ENCODE measurements at regions not wholly inside any gene's neighbourhood (a gene's known extent, or its start where the extent isn't known, plus 50 kb on each side); places are given as distances from the start of the nearest gene placed in this dataset.
"Not testable (repeated sequence)": the region's sequence is repeated elsewhere in the genome, so short reads cannot be mapped to it uniquely, and the experiment has no call there.

DNA sequence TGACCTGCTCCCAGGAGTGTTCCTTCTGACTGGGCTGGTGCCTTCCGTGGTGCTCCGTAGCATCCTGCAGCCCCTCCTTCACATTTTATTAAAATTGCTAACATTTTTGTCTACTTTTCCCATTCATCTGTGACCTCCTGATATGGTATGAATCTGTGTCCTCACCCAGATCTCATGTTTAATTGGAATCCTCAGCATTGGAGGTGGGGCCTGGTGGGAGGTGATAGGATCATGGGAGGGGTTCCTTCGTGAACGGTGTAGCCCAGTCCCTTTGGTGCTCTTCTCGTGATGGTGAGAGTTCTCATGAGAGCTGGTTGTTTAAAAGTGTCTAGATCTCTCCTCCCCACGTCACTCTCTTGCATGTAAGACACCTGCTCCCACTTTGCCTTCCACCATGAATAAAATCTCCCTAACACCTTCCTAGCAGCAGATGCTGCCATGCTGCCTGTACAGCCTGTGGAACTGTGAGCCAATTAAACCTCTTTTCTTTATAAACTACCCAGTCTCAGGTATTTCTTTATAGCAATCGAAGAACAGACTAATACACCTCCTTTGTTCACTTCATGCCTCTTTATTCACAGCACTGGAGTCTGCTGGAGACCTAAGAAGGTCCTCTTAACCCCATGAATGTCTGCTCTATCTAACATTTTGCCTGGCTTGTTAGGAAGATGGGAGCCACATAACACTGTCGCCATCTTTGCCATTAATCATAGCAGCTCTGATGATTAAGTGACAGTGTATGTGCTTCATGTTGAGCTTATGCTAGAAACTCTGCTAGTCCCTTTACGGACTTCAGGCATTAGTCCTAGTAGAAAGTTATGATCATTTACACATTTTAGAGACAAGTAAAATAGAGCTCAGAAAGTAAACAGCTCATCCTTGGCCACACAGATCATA, 377.7 kb upstream of the MAF start:
- DNase-seq (ENCODE audit: low spot score), result no peak

DNA sequence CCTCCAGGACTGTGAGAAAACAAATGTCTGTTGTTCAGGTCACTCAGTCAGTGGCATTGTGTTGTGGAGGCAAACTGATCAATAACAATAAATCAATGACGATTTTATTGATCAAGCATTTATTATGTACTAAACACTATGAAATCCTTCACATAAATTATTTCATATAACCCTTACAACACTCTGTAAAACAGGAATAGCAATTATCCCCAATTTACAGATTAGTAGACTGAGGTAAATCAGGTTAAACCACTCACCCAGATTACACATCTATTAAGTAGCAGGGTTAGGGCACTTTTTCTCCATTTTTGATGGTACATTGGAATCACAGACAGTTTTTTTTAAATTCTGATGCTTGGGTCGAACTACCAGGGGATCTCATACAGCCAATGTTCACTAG, 372.8 kb upstream of the MAF start:
- no peak for DNase-seq (ENCODE audit: low spot score)

GRCh38 chr16:79972053-79972704, 371.6 kb upstream of the MAF start:
- DNase-seq (ENCODE audit: low spot score), result no peak

DNA sequence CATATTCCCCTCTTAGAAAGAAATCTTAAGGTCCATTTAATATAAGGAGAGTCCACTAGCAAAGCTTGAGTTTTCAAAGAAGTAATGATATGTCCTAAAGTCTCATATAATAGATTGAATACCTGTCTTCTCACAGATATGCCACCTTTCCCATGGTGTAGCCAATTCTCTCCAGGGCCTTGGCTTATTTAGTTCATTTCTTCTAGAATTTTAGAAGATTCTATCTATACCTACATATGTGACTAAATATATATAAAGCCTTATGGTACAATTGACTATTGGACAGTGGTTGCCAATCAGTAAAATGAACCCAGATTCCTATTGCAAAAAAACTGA, 370.7 kb upstream of the MAF start:
- DNase-seq (ENCODE audit: low spot score), result no peak

DNA sequence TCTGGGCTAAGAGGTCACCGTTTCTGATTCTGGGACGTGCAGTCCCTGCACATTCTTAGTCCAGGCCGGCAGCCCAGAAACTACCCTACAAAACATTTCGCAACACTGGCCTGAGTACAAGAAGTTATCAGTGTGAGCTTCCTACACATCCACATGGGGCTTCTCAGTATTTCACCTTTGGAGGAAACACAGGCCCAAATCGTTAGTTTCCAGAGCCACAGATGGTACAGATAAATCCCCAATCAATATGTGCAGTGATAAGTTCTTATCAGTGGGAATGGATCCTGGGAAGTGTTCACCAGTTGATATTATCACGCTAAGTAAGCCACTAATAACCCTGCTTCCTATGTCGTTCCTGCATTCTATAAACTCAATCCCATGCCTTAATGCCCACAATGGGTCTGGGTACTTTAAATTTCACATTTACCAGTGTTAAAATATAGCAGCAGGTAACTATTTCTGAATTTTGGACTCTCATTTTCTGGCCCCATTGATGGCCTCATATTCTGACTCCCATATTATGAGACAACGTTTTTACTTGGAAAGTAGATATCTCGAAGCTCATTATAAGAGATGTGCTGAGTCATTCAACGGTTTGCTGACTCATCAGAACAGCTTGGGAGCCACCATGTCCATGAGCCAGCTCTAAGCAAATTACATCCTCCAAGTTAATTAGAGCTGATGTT, 370.2 kb upstream of the MAF start:
- DNase-seq (ENCODE audit: low spot score), result no peak

GRCh38 chr16:79970087-79970486, 369.6 kb upstream of the MAF start:
- no peak for DNase-seq (ENCODE audit: low spot score)

- no peak for DNase-seq (ENCODE audit: low spot score)
These were observed 368.9 kb upstream of the MAF start for GRCh38 chr16:79969458-79969857.

DNA sequence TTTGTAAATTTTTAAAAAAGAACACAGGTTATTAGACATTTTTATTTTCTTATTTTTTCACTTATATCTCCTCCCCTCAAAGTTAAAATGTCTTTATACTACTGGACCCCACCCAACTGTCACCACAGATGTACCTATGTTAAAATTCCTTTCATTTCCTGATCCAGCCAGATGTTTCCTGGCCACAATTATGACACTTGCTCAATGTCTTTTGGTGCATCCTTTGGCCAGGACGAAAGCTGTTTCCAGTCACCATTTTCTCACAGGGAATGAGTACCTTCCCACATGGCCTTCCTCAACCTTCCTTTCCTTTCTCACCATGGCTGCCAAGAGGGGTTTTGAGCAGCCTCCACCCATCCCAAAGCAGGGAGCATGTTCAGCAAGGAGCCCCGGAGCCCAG, 365.7 kb upstream of the MAF start:
- DNase-seq (ENCODE audit: low spot score), result no peak

DNA sequence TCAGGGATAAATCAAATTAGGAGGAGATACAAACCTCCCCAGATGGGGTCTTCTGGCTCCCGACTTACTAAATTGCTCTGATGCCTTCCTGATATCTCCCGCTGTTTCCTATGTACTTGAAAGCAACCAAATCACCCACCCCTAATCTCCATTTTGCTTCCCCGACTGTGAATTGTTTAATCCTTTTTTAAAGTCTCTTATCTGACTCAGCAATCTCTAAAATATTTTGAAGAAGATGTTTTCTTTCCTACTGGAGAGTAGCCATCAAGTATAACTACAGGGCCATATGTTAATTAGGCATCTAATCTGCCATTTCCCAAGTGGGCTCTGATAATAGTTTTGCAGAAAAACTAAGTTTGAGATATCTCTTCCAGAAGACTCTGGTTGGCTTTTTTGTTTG, 365.2 kb upstream of the MAF start:
- no peak for DNase-seq (ENCODE audit: low spot score)

- DNase-seq (ENCODE audit: low spot score), result no peak
These were observed 363.6 kb upstream of the MAF start for GRCh38 chr16:79964104-79964503.

GRCh38 chr16:79962962-79963361, 362.4 kb upstream of the MAF start:
- DNase-seq (ENCODE audit: low spot score), result no peak

- DNase-seq (ENCODE audit: low spot score), result no peak
These were observed 358.7 kb upstream of the MAF start for GRCh38 chr16:79959226-79959625.

GRCh38 chr16:79954921-79955705, 354.6 kb upstream of the MAF start:
- DNase-seq (ENCODE audit: low spot score), result no peak

DNA sequence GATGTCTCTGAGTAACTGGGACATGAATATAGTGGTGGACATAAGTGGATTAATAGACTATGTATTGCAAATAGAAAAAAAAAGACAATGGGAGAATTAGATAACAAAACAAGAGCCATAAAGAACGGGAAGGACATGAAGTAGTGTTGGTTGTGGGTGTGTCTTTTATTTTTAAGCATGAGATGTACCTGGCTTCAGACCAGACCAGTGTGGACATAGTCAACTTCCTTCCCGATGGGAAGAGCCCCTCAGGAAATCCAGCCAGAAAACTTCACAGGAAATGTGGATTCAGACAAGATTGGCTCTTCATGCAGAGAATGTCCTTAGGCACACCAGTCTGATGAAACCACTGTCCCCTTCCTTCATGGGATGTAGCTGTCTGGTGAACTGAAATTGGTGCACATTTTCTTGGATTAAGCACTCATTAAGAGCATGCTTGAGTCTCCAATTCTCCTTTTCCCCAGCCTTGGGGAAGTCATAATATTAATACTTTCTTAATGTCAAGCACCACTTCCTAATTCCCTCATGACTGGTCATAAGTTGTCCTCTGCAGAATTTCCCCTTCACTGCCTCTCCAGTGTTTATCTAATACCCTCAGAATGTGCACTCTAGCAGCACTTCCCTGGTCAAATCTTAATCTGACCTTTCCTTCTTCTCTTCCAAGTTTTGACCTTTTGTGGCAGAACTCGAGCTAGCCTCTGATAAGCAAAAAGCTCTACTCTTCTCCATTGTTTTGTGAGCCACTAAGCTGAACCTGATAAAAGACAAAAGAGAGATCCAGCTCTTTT, 350.6 kb upstream of the MAF start:
- DNase-seq (ENCODE audit: low spot score), result no peak

- no peak for DNase-seq (ENCODE audit: low spot score)
These were observed 348.9 kb upstream of the MAF start for GRCh38 chr16:79949417-79949816.

GRCh38 chr16:79947771-79948170, 347.2 kb upstream of the MAF start:
- no peak for DNase-seq (ENCODE audit: low spot score)

- no peak for DNase-seq (ENCODE audit: low spot score)
These were observed 345.7 kb upstream of the MAF start for GRCh38 chr16:79946252-79946651.

GRCh38 chr16:79943736-79944135, 343.2 kb upstream of the MAF start:
- no peak for DNase-seq (ENCODE audit: low spot score)

DNA sequence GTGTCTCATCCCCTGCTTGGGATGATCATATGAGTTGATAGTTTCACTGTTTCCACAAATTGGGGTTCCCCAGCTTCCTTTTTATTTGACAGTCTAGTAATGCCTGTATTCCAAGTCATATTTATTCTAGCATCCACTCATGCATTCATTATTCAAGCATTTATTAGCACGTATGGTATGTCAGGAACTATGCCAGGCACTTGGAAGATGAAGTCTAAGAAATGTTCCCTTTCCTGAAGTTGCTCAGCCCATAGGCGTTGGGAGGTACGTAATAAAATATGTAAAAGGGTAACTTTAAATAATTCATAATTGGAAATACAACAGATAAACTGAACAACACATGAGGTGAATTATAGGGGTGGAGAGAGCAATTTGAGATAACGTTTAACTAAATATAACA, 338.0 kb upstream of the MAF start:
- no peak for DNase-seq (ENCODE audit: low spot score)

DNA sequence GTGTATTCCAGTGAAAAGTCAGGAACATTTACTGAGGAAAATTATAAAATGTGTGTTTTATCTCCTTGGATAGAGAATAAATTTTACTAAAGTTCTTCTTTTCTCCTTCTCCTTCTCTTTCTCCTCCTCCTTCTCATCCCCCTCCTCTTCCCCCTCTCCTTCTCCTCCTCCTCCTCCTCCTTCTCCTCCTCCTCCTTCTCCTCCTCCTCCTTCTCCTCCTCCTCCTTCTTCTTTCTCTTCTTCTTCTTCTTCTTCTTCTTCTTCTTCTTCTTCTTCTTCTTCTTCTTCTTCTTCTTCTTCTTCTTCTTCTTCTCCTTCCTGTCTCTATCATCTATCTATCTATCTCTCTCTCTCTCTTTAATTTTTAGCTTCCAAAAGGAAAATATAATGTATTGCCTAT, 337.1 kb upstream of the MAF start:
- not testable (repeated sequence) for DNase-seq (ENCODE audit: low spot score)

GRCh38 chr16:79933603-79934002, 333.1 kb upstream of the MAF start:
- DNase-seq (ENCODE audit: low spot score), result no peak

GRCh38 chr16:79932572-79932971, 332.0 kb upstream of the MAF start:
- no peak for DNase-seq (ENCODE audit: low spot score)

All from pons (tissue), 1 donor.